Activated naive CD4-positive, alpha-beta T cell treated with anti-CD3 and anti-CD28 coated beads, Interleukin-2, amount 50 U/mL, for 72 hours (primary cell): ENCODE measurements at regions not wholly inside any gene's neighbourhood (a gene's known extent, or its start where the extent isn't known, plus 50 kb on each side); places are given as distances from the start of the nearest gene placed in this dataset.
A peak's percentile ranks its signal among the peaks of the same experiment; 100 is the strongest.

Experiments used
- ATAC-seq, 2 donors: fragments of 150-1000 bp; cut with Tn5 transposase; 2 replicates each; pipeline ENCODE4 v1.10.0; 2021; ENCODE audit warnings: mild to moderate bottlenecking in 2 of 2, moderate library complexity in 2 of 2
- DNase-seq, 2 donors: peaks; one replicate each; pipeline ENCODE4 v3.0.0; 2021 to 2022; ENCODE audit warnings: low spot score in 2 of 2
- H3K27ac Mint-ChIP-seq, 2 donors: one replicate each; pipeline ENCODE4 v1.8.0; 2022; ENCODE audit warnings: mild to moderate bottlenecking in 2 of 2, mixed read lengths in 2 of 2
- H3K36me3 Mint-ChIP-seq, 2 donors: one replicate each; pipeline ENCODE4 v1.8.0; 2022; ENCODE audit warnings: mixed read lengths in 2 of 2
- H3K9me3 Mint-ChIP-seq, 2 donors: one replicate each; pipeline ENCODE4 v1.8.0; 2022; ENCODE audit warnings: mixed read lengths in 2 of 2

GRCh38 chr2:7472465-7472864, 555.3 kb downstream of the RNF144A start:
- ATAC-seq = no peak

GRCh38 chr2:7473135-7473771, 556.0 kb downstream of the RNF144A start:
- ATAC-seq = peak in 1 of 2 donors; percentile 45
- Mint-ChIP-seq H3K36me3 (no peaks in the 10 kb centered on the region), H3K9me3 (no peaks in the 10 kb centered on the region), H3K27ac (peak overlapping the region in 1 of 2 donors; percentile 68)
- no peak for DNase-seq

More at GRCh38 chr2:7472465-7472864, 555.3 kb downstream of the RNF144A start:
- Mint-ChIP-seq H3K36me3 (peaks cover 6 to 7% of the 10 kb centered on the region in 2 donors), H3K27ac (peak overlapping the region in 1 of 2 donors; percentile 68), H3K9me3 (no peaks in the 10 kb centered on the region)
- no peak for DNase-seq

- Mint-ChIP-seq H3K9me3 (peaks cover 1% of the 10 kb centered on the region in 2 donors), H3K36me3 (peaks cover 0 to 2% of the 10 kb centered on the region in 2 donors), H3K27ac (no peak overlapping the region)
- DNase-seq = no peak
- ATAC-seq = no peak
These were observed 559.2 kb downstream of the RNF144A start for GRCh38 chr2:7476371-7476770.

DNA sequence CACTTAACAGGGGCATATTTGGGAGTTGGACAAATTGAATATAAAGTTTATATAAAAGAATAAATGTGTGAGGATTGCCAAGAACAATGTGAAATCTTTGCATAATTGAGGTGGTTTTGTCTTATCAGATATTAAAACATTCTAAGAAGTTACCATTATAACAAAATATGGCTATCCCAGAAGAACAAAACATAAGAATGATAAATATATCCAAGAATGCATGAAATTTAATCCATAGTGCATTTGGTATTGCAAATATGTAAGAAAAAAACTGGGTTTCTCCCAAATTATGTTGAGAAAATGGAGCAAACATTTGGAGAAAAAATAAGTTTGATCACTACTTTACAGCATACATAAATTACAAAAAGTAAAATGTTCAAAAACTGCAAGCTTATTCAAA, 562.4 kb downstream of the RNF144A start:
- Mint-ChIP-seq H3K27ac (no peak overlapping the region), H3K36me3 (peaks cover 8 to 12% of the 10 kb centered on the region in 2 donors), H3K9me3 (peaks cover 10 to 11% of the 10 kb centered on the region in 2 donors)
- no peak for ATAC-seq
- DNase-seq = no peak

DNA sequence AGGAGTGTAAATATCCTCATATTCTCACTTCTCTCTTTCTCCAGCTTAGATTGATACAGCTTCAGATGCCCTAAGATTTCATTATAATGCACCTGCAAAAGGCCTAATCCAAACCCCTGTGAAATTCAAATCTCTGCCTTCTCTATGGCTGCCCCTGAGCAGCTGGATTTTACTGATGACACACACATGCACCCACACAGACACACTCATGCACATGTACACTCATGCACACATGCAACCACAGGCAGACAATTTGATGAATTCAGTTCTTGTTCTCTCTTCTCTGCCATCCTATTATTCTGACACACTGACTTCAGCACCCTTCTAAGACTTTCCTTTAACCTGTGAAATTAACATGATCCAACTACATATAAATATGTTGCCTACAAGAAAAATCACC, 563.2 kb downstream of the RNF144A start:
- peaks cover 10 to 11% of the 10 kb centered on the region in 2 donors for H3K9me3 Mint-ChIP-seq
- no peak overlapping the region for H3K27ac Mint-ChIP-seq
- ATAC-seq (peak; percentile 26 to 66), DNase-seq (no peak)
- H3K36me3 Mint-ChIP-seq = peaks cover 8 to 12% of the 10 kb centered on the region in 2 donors

- DNase-seq (no peak), ATAC-seq (no peak)
- Mint-ChIP-seq H3K36me3 (peaks cover 6 to 16% of the 10 kb centered on the region in 2 donors), H3K9me3 (peaks cover 0 to 16% of the 10 kb centered on the region in 2 donors), H3K27ac (no peak overlapping the region)
These were observed 573.5 kb downstream of the RNF144A start for GRCh38 chr2:7490672-7491071.

GRCh38 chr2:7492719-7493118, 575.5 kb downstream of the RNF144A start:
- Mint-ChIP-seq H3K36me3 (peaks cover 6 to 16% of the 10 kb centered on the region in 2 donors), H3K9me3 (peaks cover 0 to 11% of the 10 kb centered on the region in 2 donors), H3K27ac (no peak overlapping the region)
- ATAC-seq (no peak), DNase-seq (no peak)

DNA sequence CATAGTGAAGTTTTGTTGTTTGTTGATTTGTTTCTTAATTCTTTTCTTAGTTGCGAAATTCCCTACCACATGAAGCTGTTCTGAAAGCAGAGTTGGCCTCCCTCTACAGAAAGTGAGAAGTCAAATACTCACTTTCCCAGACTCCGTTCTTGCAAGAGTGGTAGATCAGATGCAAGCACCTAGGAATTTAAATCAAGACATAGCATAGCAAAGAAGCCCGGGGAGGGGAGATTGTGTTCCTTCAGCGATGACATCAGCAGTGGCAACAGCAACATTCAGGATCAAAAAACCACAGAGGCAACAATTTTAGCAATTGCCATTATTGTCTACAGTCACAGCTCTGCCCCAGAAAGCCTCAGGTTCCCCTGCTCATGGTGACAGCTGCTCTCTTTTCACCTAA, 580.0 kb downstream of the RNF144A start:
- DNase-seq (no peak), ATAC-seq (no peak)
- Mint-ChIP-seq H3K9me3 (peaks cover 0 to 2% of the 10 kb centered on the region in 2 donors), H3K27ac (no peak overlapping the region), H3K36me3 (peaks cover 6 to 16% of the 10 kb centered on the region in 2 donors)

- H3K36me3 Mint-ChIP-seq = peaks cover 1 to 11% of the 10 kb centered on the region in 2 donors
- no peak for ATAC-seq
- H3K9me3 Mint-ChIP-seq = no peaks in the 10 kb centered on the region
- no peak overlapping the region for H3K27ac Mint-ChIP-seq
- DNase-seq = no peak
These were observed 581.8 kb downstream of the RNF144A start for GRCh38 chr2:7499018-7499417.

GRCh38 chr2:7502336-7502735, 585.1 kb downstream of the RNF144A start:
- no peak overlapping the region for H3K27ac Mint-ChIP-seq
- no peaks in the 10 kb centered on the region for H3K36me3 Mint-ChIP-seq
- DNase-seq = no peak
- H3K9me3 Mint-ChIP-seq = no peaks in the 10 kb centered on the region
- ATAC-seq = no peak

GRCh38 chr2:7508296-7508943, 591.2 kb downstream of the RNF144A start:
- H3K9me3 Mint-ChIP-seq = peaks cover 0 to 8% of the 10 kb centered on the region in 2 donors
- peaks cover 12 to 17% of the 10 kb centered on the region in 2 donors for H3K36me3 Mint-ChIP-seq
- no peak for ATAC-seq

GRCh38 chr2:7510353-7510752, 593.1 kb downstream of the RNF144A start:
- ATAC-seq (no peak), DNase-seq (no peak)
- H3K27ac Mint-ChIP-seq = no peak overlapping the region
- peaks cover 12 to 24% of the 10 kb centered on the region in 2 donors for H3K36me3 Mint-ChIP-seq
- peaks cover 6 to 8% of the 10 kb centered on the region in 2 donors for H3K9me3 Mint-ChIP-seq

More at GRCh38 chr2:7508296-7508943, 591.2 kb downstream of the RNF144A start:
- DNase-seq = no peak
- H3K27ac Mint-ChIP-seq = no peak overlapping the region

DNA sequence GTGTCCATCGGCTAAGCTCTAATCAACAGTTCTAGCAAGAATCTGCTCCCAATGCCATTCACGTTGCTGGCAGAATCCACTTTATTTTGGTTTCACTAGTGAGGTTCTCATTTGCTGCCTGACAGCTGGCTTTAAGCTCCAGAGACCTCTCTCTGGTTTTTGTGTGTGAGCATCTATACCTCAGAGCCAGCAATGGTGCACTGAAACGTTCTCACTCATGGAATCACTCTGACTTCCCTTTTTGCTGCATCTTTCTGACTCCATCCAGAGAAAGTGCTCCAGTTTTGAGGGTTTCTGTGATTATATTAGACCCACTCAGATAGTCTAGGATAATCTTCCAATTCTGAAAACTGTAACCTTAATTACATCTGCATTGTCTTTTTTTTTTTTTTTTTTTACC, 596.6 kb downstream of the RNF144A start:
- Mint-ChIP-seq H3K36me3 (peaks cover 12 to 32% of the 10 kb centered on the region in 2 donors), H3K9me3 (peaks cover 6 to 8% of the 10 kb centered on the region in 2 donors), H3K27ac (no peak overlapping the region)
- ATAC-seq (no peak), DNase-seq (no peak)

GRCh38 chr2:7515327-7515726, 598.1 kb downstream of the RNF144A start:
- DNase-seq = no peak
- no peak overlapping the region for H3K27ac Mint-ChIP-seq
- peaks cover 11 to 28% of the 10 kb centered on the region in 2 donors for H3K36me3 Mint-ChIP-seq
- H3K9me3 Mint-ChIP-seq = peaks cover 6 to 8% of the 10 kb centered on the region in 2 donors
- ATAC-seq = no peak

DNA sequence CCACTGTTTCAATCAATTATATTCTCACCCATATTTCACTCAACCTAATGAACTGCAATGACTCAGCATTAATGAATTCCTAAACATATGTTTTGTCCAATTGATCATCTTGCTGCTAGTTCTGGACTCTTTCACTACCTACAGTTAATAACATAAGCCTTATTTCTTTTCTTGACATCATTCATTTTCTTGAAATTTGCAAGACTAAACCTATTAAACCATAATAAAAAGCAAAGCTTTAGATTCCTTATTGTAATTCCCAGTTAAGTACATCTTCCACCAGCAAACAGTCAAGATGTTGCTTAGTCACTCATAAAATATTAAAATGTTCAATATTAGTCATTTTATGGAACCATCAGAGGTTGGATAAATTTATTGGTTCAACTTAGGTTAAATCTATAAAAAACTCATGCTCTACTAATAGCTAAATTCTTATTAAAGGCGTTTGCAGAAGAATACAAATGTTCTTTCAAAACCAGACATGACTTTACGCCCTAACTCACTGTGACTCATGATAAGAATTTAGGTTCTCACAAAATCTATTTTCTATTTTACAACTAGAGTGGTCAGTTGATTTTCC, 599.4 kb downstream of the RNF144A start:
- ATAC-seq = peak in 1 of 2 donors; percentile 35
- DNase-seq = no peak
- Mint-ChIP-seq H3K36me3 (peaks cover 6 to 25% of the 10 kb centered on the region in 2 donors), H3K9me3 (peaks cover 6 to 7% of the 10 kb centered on the region in 2 donors), H3K27ac (peak overlapping the region in 1 of 2 donors; percentile 70)

DNA sequence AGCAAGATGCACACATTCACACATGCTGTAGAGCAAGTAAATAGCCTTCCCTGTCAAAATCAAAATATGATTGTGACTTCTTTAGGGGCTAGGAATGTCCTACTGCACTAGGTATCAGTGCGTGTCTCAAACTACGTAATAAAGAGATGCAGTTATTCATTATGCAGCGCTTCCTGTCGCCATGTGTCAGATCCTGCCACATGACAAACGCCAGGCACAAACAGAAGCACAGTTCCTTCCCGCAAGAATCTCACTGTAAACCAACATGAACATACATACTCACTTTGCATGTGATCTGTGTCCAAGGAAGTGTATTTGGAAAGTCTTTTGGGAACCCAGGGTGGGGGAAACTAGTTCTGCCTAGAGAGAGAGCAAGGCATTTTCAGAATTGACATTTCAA, 599.9 kb downstream of the RNF144A start:
- peak overlapping the region in 1 of 2 donors; percentile 70 for H3K27ac Mint-ChIP-seq
- H3K36me3 Mint-ChIP-seq = peaks cover 6 to 23% of the 10 kb centered on the region in 2 donors
- no peak for DNase-seq
- peaks cover 6 to 7% of the 10 kb centered on the region in 2 donors for H3K9me3 Mint-ChIP-seq
- peak; percentile 59 to 93 for ATAC-seq

DNA sequence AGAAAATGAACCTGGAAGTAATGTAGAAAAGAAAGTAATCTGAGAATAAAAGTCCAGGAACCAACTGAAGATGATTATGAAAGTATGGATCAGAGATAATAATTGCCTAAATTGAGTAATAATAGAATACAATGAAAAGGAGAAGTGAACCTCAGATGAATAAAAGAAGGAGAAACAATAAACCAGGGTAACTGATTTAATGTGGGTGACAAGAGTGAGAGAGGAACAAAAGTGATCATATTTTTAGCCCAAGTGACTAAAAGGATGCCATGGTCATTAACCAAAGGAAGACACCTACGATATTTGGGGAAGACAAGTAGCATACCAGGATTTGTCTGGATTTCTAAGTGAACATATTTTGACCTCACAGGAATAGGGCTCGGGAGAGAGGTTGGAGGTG, 600.6 kb downstream of the RNF144A start:
- H3K27ac Mint-ChIP-seq = peak overlapping the region in 1 of 2 donors; percentile 70
- H3K36me3 Mint-ChIP-seq = peaks cover 0 to 16% of the 10 kb centered on the region in 2 donors
- no peak for ATAC-seq

More for the DNA sequence above, 600.6 kb downstream of the RNF144A start:
- peaks cover 5 to 6% of the 10 kb centered on the region in 2 donors for H3K9me3 Mint-ChIP-seq
- DNase-seq = no peak
